HepG2 (cell line): ENCODE measurements at regions not wholly inside any gene's neighbourhood (a gene's known extent, or its start where the extent isn't known, plus 50 kb on each side); places are given as distances from the start of the nearest gene placed in this dataset.
"Not testable (repeated sequence)": the region's sequence is repeated elsewhere in the genome, so short reads cannot be mapped to it uniquely, and the experiment has no call there.

Source experiments
- ATAC-seq: fragments of 200-7000 bp; cut with Tn5 transposase; 3 replicates; pipeline ENCODE4 v1.9.1; 2020; ENCODE audit warnings: mild to moderate bottlenecking, moderate library complexity
- BruUV-seq: library from RNA; stranded (reverse); fragments of 400-500 nt; replicated peaks from 2 replicates; lab custom pipeline; 2021; lab: Mats Ljungman, UMichigan
- CTCF ChIA-PET: fragments of 300-600 bp; formaldehyde crosslinking; extraction: SDS; loops from one replicate; lab custom pipeline; 2021; ENCODE audit warnings: low total read pairs, inconsistent platforms, low intra/inter-chr PET ratio; lab: Yijun Ruan, JAX
- POLR2A ChIA-PET: fragments of 350-600 bp; sonication (Branson Sonifier 250); formaldehyde crosslinking; loops from one replicate; lab custom pipeline; 2020; ENCODE audit warnings: antibody characterized with exemption, inconsistent platforms; lab: Yijun Ruan, JAX
- DNase-seq: peaks from one replicate; pipeline ENCODE4 v3.0.0-alpha.2; 2015; ENCODE audit warnings: low spot score
- FAIRE-seq: peaks from 3 replicates; lab custom pipeline; 2011; peaks lifted over from hg19 to GRCh38; lab: Jason Lieb, UNC
- H2AFZ ChIP-seq: one replicate; pipeline ENCODE4 v1.6.1; 2011; ENCODE audit warnings: low read length, inconsistent platforms
- H3K27ac ChIP-seq: fragments of 300-600 bp; 3 replicates; pipeline ENCODE4 v1.8.0; 2011; ENCODE audit warnings: mixed run types, mild to moderate bottlenecking, mixed read lengths, low read length, inconsistent platforms; ENCODE audit not compliant: insufficient read depth; ENCODE audit errors: extremely low read length
- H3K27me3 ChIP-seq, 2 experiments: fragments of 200-600 bp in 1 of 2; 2 replicates in 1 of 2; 3 replicates in 1 of 2; pipeline versions ENCODE4 v1.6.0 to v1.8.0; 2011; ENCODE audit warnings: low read length in 2 of 2, mild to moderate bottlenecking in 2 of 2, moderate library complexity in 2 of 2, inconsistent platforms in 1 of 2; ENCODE audit not compliant: insufficient read depth in 2 of 2, control insufficient read depth in 1 of 2
- H3K36me3 ChIP-seq, 2 experiments: fragments of 200-600 bp in 1 of 2; replicated peaks in 1 of 2; 2 replicates in 1 of 2; 3 replicates in 1 of 2; pipeline versions ENCODE4 v1.5.1 to v1.8.0; 2011; ENCODE audit warnings: low read length in 2 of 2, inconsistent platforms in 1 of 2; ENCODE audit not compliant: insufficient read depth in 2 of 2, control insufficient read depth in 1 of 2
- H3K4me1 ChIP-seq: 2 replicates; pipeline ENCODE4 v1.5.1; 2012; ENCODE audit warnings: low read length, inconsistent platforms; ENCODE audit not compliant: insufficient read depth
- H3K4me2 ChIP-seq: 2 replicates; pipeline ENCODE4 v1.6.0; 2011; ENCODE audit warnings: low read depth, low read length, inconsistent platforms
- H3K4me3 ChIP-seq, 3 experiments: fragments of 200-600 bp in 1 of 3; sonication (generic), shearing (Covaris generic) in 1 of 3; replicated peaks in 1 of 3; 2 replicates each; pipeline ENCODE4 v1.5.1; 2011 to 2016; ENCODE audit warnings: low read length in 3 of 3, inconsistent platforms in 2 of 3, low read depth in 2 of 3, mild to moderate bottlenecking in 2 of 3, control low read depth in 1 of 3, mixed read lengths in 1 of 3; ENCODE audit not compliant: insufficient read depth in 1 of 3
- H3K79me2 ChIP-seq: one replicate; pipeline ENCODE4 v1.6.1; 2011; ENCODE audit warnings: low read length, inconsistent platforms; ENCODE audit not compliant: insufficient read depth
- H3K9ac ChIP-seq: 2 replicates; pipeline ENCODE4 v1.6.0; 2011; ENCODE audit warnings: mild to moderate bottlenecking, low read depth, low read length, inconsistent platforms; ENCODE audit not compliant: insufficient read depth
- H3K9me3 ChIP-seq: 2 replicates; pipeline ENCODE4 v1.5.1; 2012; ENCODE audit warnings: mild to moderate bottlenecking, low read length
- H4K20me1 ChIP-seq: 2 replicates; pipeline ENCODE4 v1.6.0; 2011; ENCODE audit warnings: inconsistent platforms, mild to moderate bottlenecking, low read length, moderate library complexity; ENCODE audit not compliant: insufficient read depth
- AHR ChIP-seq: IDR thresholded peaks from 2 replicates; pipeline ENCODE4 v1.6.1; 2018; ENCODE audit warnings: missing genetic modification reagents, missing compliant biosample characterization
- HDAC1 ChIP-seq: sonication (generic); formaldehyde crosslinking; IDR thresholded peaks from 2 replicates; pipeline ENCODE4 v1.5.1; 2020; ENCODE audit warnings: mild to moderate bottlenecking, missing genetic modification reagents
- HINFP ChIP-seq: sonication (generic); formaldehyde crosslinking; IDR thresholded peaks from 2 replicates; pipeline ENCODE4 v1.4.0; 2020; ENCODE audit warnings: low read depth, mild to moderate bottlenecking, missing genetic modification reagents
- MEIS2 ChIP-seq: sonication (generic); formaldehyde crosslinking; IDR thresholded peaks from 2 replicates; pipeline ENCODE4 v1.9.0; 2021; ENCODE audit warnings: mild to moderate bottlenecking, missing genetic modification reagents
- NR2C2 ChIP-seq: sonication (generic); formaldehyde crosslinking; IDR thresholded peaks from 2 replicates; pipeline ENCODE4 v1.4.0; 2020; ENCODE audit warnings: missing genetic modification reagents, mild to moderate bottlenecking, moderate library complexity, borderline replicate concordance
- TFE3 ChIP-seq: IDR thresholded peaks from 2 replicates; pipeline ENCODE4 v1.6.1; 2016
- YEATS2 ChIP-seq: sonication (generic); formaldehyde crosslinking; IDR thresholded peaks from 2 replicates; pipeline ENCODE4 v1.4.0; 2020; ENCODE audit warnings: missing genetic modification reagents, borderline replicate concordance
- ZFP62 ChIP-seq: sonication (generic); formaldehyde crosslinking; IDR thresholded peaks from 2 replicates; pipeline ENCODE4 v1.4.0; 2020; ENCODE audit warnings: missing genetic modification reagents
- ZFP90 ChIP-seq: sonication (generic); formaldehyde crosslinking; IDR thresholded peaks from 2 replicates; pipeline ENCODE4 v1.8.0; 2022; ENCODE audit warnings: missing genetic modification reagents, mild to moderate bottlenecking, inconsistent platforms, borderline replicate concordance
- ZNF619 ChIP-seq: sonication (generic); formaldehyde crosslinking; IDR thresholded peaks from 2 replicates; pipeline ENCODE4 v1.4.0; 2020; ENCODE audit warnings: mild to moderate bottlenecking, missing genetic modification reagents
- WGBS: methylation state at CpG from one replicate; pipeline ENCODE4 v1.1.6; 2017; ENCODE audit warnings: low lambda C conversion rate; 5-methylcytosine and 5-hydroxymethylcytosine counted together
- in situ Hi-C: cut with HindIII; loops from 2 replicates; pipeline ENCODE4 v1.10.0; 2017; ENCODE audit warnings: low pct_unique_long_range_greater_than_20kb; ENCODE audit not compliant: extremely low pct_ligation_motif_present
- intact Hi-C: fragments of 100-400 bp; cut with micrococcal nuclease; formaldehyde crosslinking; loops from one replicate; pipeline ENCODE4 v1.10.0; 2022; ENCODE audit not compliant: unreplicated experiment

GRCh38 chrX:56130436-56130835 lies 101.7 kb upstream of the KLF8 start:
- H3K27me3 ChIP-seq, result no peaks in the 10 kb centered on the region
- TF ChIP-seq ZNF619 (CRISPR knock-in tag) (no peak), AHR (no peak), YEATS2 (CRISPR knock-in tag) (no peak), HDAC1 (CRISPR knock-in tag) (no peak), ZFP62 (CRISPR knock-in tag) (no peak), NR2C2 (CRISPR knock-in tag) (no peak), TFE3 (CRISPR knock-in tag) (no peak), ZFP90 (CRISPR knock-in tag) (no peak), HINFP (CRISPR knock-in tag) (no peak), MEIS2 (CRISPR knock-in tag) (no peak)
- no peaks in the 10 kb centered on the region for H3K4me1 ChIP-seq
- ATAC-seq (no peak), DNase-seq (no peak), FAIRE-seq (no peak)
- intact Hi-C loops, result no loop called here
- no peaks in the 10 kb centered on the region for H3K36me3 ChIP-seq
- H3K9ac ChIP-seq, result no peak overlapping the region
- no TSS peak for BruUV-seq
- POLR2A ChIA-PET, result no interaction called here
- H3K4me2 ChIP-seq, result no peak overlapping the region
- in situ Hi-C loops, result no loop called here
- WGBS, result 0% methylated on average over 3 of the region's 3 CpGs
- H4K20me1 ChIP-seq, result no peaks in the 10 kb centered on the region
- CTCF ChIA-PET, result no interaction called here
- no peak overlapping the region for H2AFZ ChIP-seq
- no peak overlapping the region for H3K27ac ChIP-seq
- no peaks in the 10 kb centered on the region for H3K79me2 ChIP-seq
- no peaks in the 10 kb centered on the region for H3K9me3 ChIP-seq
- H3K4me3 ChIP-seq, result no peak overlapping the region

GRCh38 chrX:56164135-56164534 lies 68.0 kb upstream of the KLF8 start:
- H3K27me3 ChIP-seq, H4K20me1 ChIP-seq, H3K27ac ChIP-seq, H3K4me1 ChIP-seq, H3K4me3 ChIP-seq, CTCF ChIA-PET, H2AFZ ChIP-seq, H3K4me2 ChIP-seq, in situ Hi-C loops, DNase-seq, intact Hi-C loops, H3K9me3 ChIP-seq, ATAC-seq, H3K9ac ChIP-seq, H3K79me2 ChIP-seq, POLR2A ChIA-PET, BruUV-seq, H3K36me3 ChIP-seq: not testable (repeated sequence)
- no CpG with 5 or more reads among the region's 1 CpG for WGBS
- FAIRE-seq, result peak; percentile 49
